HEK293 (cell line): ENCODE measurements at regions not wholly inside any gene's neighbourhood (a gene's known extent, or its start where the extent isn't known, plus 50 kb on each side); places are given as distances from the start of the nearest gene placed in this dataset.
A peak's percentile ranks its signal among the peaks of the same experiment; 100 is the strongest.

ENCODE experiments used
- CTCF ChIA-PET: fragments of 350-600 bp; formaldehyde crosslinking; extraction: SDS; loops from one replicate; lab custom pipeline; 2021; ENCODE audit warnings: antibody characterized with exemption; lab: Yijun Ruan, JAX
- POLR2A ChIA-PET: fragments of 300-600 bp; formaldehyde crosslinking; extraction: SDS; loops from one replicate; lab custom pipeline; 2020; ENCODE audit warnings: antibody characterized with exemption, inconsistent platforms; lab: Yijun Ruan, JAX
- H3K27ac ChIP-seq: fragments of 200-500 bp; sonication (Bioruptor generic); 2 replicates; pipeline ENCODE4 v1.5.1; 2014; ENCODE audit warnings: low read depth, low read length, control low read depth, inconsistent platforms; ENCODE audit errors: extremely low read depth
- H3K36me3 ChIP-seq, 2 experiments: fragments of 200-500 bp in 1 of 2; sonication (Bioruptor generic) in 1 of 2; 1 replicate in 1 of 2; 2 replicates in 1 of 2; pipeline ENCODE4 v1.5.1; 2014 to 2017; ENCODE audit warnings: inconsistent platforms in 2 of 2, low read length in 2 of 2; ENCODE audit not compliant: control insufficient read depth in 2 of 2, insufficient read depth in 1 of 2
- H3K4me1 ChIP-seq: fragments of 200-500 bp; sonication (Bioruptor generic); 2 replicates; pipeline ENCODE4 v1.5.1; 2014; ENCODE audit warnings: mild to moderate bottlenecking, low read length, inconsistent platforms; ENCODE audit not compliant: control insufficient read depth, insufficient read depth
- H3K4me3 ChIP-seq: 2 replicates; pipeline ENCODE4 v1.5.1; 2011; ENCODE audit warnings: low read depth, mild to moderate bottlenecking, control low read depth, low read length, moderate library complexity
- H3K9me3 ChIP-seq: fragments of 200-500 bp; sonication (Bioruptor generic); 2 replicates; pipeline ENCODE4 v1.5.1; 2014; ENCODE audit warnings: low read depth, low read length, inconsistent platforms; ENCODE audit not compliant: control insufficient read depth, insufficient read depth
- RBAK ChIP-seq: fragments of 450-650 bp; formaldehyde crosslinking; IDR thresholded peaks from 2 replicates; pipeline ENCODE4 v1.5.1; 2016; ENCODE audit warnings: missing biosample characterization, missing genetic modification characterization
- ZNF121 ChIP-seq: fragments of 450-650 bp; formaldehyde crosslinking; IDR thresholded peaks from 2 replicates; pipeline ENCODE4 v1.5.1; 2016; ENCODE audit warnings: missing biosample characterization, missing genetic modification characterization
- ZNF146 ChIP-seq: fragments of 450-650 bp; formaldehyde crosslinking; IDR thresholded peaks from 2 replicates; pipeline ENCODE4 v1.5.1; 2016; ENCODE audit warnings: missing biosample characterization, missing genetic modification characterization
- ZNF211 ChIP-seq: fragments of 450-650 bp; formaldehyde crosslinking; IDR thresholded peaks from 2 replicates; pipeline ENCODE4 v1.5.1; 2016; ENCODE audit warnings: low read depth, missing biosample characterization, missing genetic modification characterization
- ZNF433 ChIP-seq: fragments of 450-650 bp; formaldehyde crosslinking; IDR thresholded peaks from 2 replicates; pipeline ENCODE4 v1.5.1; 2016; ENCODE audit warnings: missing biosample characterization, missing genetic modification characterization, low read depth
- ZNF670 ChIP-seq: fragments of 450-650 bp; formaldehyde crosslinking; IDR thresholded peaks from 2 replicates; pipeline ENCODE4 v1.5.1; 2016; ENCODE audit warnings: missing biosample characterization, missing genetic modification characterization, low read depth
- ZNF747 ChIP-seq: fragments of 450-650 bp; formaldehyde crosslinking; IDR thresholded peaks from 2 replicates; pipeline ENCODE4 v1.5.1; 2016; ENCODE audit warnings: missing biosample characterization, missing genetic modification characterization
- ZNF792 ChIP-seq: fragments of 450-650 bp; formaldehyde crosslinking; IDR thresholded peaks from 2 replicates; pipeline ENCODE4 v1.5.1; 2016; ENCODE audit warnings: missing biosample characterization, missing genetic modification characterization
- ZNF837 ChIP-seq: fragments of 450-650 bp; formaldehyde crosslinking; IDR thresholded peaks from 2 replicates; pipeline ENCODE4 v1.5.1; 2016; ENCODE audit warnings: missing biosample characterization, missing genetic modification characterization
- TF ChIP-seq, protein P1 (sequence below): fragments of 450-650 bp; formaldehyde crosslinking; IDR thresholded peaks from 2 replicates; pipeline ENCODE4 v1.5.1; 2016; ENCODE audit warnings: missing biosample characterization, missing genetic modification characterization, borderline replicate concordance
- TF ChIP-seq, protein P2 (sequence below): fragments of 450-650 bp; formaldehyde crosslinking; IDR thresholded peaks from 2 replicates; pipeline ENCODE4 v1.5.1; 2016; ENCODE audit warnings: missing biosample characterization, missing genetic modification characterization
- TF ChIP-seq, protein P3 (sequence below): fragments of 450-650 bp; formaldehyde crosslinking; IDR thresholded peaks from 2 replicates; pipeline ENCODE4 v1.5.1; 2016; ENCODE audit warnings: missing biosample characterization, missing genetic modification characterization, low read depth
- TF ChIP-seq, protein P4 (sequence below): fragments of 450-650 bp; formaldehyde crosslinking; optimal IDR thresholded peaks from 2 replicates; pipeline ENCODE3; 2016; ENCODE audit warnings: missing biosample characterization, mild to moderate bottlenecking, missing genetic modification characterization

DNA sequence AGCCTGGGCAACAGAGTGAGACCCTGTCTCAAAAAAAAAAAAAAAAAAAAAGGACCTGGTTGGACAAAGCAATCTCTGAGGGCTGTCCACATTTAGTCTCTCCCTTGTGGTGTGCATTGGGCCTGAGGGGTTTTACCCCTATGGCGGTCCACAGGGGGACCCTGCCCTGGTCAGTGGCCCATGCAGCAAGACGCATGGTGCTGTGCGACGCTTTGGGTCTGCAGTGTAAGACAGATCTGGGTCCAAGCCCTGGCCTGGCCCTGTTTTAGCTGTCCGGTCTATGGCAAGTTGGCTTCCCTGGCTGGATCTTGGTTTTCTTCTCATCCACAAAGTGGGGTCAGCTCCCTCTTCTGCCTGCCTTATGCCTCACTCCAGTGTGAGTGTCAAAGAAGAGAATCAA, 123.2 kb upstream of the NLRP1 start (continued):
- TF ChIP-seq ZNF433 (tag by site-specific recombination): no peak
- TF ChIP-seq ZNF837: no peak

GRCh38 chr17:5708344-5708743, 124.0 kb upstream of the NLRP1 start:
- H3K4me3 ChIP-seq: no peak overlapping the region
- no peaks in the 10 kb centered on the region for H3K9me3 ChIP-seq
- ChIA-PET POLR2A (no interaction called here), CTCF (interaction anchor here (0.6 to 6.0 kb wide), 5 partner anchors 9 to 1296 kb away, joined by 3 to 51 read pairs (median 3); no protein-coding TSS in a partner anchor)
- TF ChIP-seq ZNF211 (tag by site-specific recombination) (no peak), RBAK (peak; percentile 60; the same call in 1 of the 2 replicates), ZNF146 (tag by site-specific recombination) (peak; percentile 55; the same call in 1 of the 2 replicates), ZNF747 (tag by site-specific recombination) (no peak), ZNF792 (tag by site-specific recombination) (no peak), ZNF670 (tag by site-specific recombination) (no peak), ZNF121 (tag by site-specific recombination) (no peak)
- TF ChIP-seq, protein P1, sequence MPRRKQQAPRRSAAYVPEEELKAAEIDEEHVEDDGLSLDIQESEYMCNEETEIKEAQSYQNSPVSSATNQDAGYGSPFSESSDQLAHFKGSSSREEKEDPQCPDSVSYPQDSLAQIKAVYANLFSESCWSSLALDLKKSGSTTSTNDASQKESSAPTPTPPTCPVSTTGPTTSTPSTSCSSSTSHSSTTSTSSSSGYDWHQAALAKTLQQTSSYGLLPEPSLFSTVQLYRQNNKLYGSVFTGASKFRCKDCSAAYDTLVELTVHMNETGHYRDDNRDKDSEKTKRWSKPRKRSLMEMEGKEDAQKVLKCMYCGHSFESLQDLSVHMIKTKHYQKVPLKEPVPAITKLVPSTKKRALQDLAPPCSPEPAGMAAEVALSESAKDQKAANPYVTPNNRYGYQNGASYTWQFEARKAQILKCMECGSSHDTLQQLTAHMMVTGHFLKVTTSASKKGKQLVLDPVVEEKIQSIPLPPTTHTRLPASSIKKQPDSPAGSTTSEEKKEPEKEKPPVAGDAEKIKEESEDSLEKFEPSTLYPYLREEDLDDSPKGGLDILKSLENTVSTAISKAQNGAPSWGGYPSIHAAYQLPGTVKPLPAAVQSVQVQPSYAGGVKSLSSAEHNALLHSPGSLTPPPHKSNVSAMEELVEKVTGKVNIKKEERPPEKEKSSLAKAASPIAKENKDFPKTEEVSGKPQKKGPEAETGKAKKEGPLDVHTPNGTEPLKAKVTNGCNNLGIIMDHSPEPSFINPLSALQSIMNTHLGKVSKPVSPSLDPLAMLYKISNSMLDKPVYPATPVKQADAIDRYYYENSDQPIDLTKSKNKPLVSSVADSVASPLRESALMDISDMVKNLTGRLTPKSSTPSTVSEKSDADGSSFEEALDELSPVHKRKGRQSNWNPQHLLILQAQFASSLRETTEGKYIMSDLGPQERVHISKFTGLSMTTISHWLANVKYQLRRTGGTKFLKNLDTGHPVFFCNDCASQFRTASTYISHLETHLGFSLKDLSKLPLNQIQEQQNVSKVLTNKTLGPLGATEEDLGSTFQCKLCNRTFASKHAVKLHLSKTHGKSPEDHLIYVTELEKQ (tag by site-specific recombination): no peak
- TF ChIP-seq, protein P2, sequence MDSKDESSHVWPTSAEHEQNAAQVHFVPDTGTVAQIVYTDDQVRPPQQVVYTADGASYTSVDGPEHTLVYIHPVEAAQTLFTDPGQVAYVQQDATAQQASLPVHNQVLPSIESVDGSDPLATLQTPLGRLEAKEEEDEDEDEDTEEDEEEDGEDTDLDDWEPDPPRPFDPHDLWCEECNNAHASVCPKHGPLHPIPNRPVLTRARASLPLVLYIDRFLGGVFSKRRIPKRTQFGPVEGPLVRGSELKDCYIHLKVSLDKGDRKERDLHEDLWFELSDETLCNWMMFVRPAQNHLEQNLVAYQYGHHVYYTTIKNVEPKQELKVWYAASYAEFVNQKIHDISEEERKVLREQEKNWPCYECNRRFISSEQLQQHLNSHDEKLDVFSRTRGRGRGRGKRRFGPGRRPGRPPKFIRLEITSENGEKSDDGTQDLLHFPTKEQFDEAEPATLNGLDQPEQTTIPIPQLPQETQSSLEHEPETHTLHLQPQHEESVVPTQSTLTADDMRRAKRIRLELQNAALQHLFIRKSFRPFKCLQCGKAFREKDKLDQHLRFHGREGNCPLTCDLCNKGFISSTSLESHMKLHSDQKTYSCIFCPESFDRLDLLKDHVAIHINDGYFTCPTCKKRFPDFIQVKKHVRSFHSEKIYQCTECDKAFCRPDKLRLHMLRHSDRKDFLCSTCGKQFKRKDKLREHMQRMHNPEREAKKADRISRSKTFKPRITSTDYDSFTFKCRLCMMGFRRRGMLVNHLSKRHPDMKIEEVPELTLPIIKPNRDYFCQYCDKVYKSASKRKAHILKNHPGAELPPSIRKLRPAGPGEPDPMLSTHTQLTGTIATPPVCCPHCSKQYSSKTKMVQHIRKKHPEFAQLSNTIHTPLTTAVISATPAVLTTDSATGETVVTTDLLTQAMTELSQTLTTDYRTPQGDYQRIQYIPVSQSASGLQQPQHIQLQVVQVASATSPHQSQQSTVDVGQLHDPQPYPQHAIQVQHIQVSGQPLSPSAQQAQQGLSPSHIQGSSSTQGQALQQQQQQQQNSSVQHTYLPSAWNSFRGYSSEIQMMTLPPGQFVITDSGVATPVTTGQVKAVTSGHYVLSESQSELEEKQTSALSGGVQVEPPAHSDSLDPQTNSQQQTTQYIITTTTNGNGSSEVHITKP (tag by site-specific recombination): no peak
- TF ChIP-seq, protein P3, sequence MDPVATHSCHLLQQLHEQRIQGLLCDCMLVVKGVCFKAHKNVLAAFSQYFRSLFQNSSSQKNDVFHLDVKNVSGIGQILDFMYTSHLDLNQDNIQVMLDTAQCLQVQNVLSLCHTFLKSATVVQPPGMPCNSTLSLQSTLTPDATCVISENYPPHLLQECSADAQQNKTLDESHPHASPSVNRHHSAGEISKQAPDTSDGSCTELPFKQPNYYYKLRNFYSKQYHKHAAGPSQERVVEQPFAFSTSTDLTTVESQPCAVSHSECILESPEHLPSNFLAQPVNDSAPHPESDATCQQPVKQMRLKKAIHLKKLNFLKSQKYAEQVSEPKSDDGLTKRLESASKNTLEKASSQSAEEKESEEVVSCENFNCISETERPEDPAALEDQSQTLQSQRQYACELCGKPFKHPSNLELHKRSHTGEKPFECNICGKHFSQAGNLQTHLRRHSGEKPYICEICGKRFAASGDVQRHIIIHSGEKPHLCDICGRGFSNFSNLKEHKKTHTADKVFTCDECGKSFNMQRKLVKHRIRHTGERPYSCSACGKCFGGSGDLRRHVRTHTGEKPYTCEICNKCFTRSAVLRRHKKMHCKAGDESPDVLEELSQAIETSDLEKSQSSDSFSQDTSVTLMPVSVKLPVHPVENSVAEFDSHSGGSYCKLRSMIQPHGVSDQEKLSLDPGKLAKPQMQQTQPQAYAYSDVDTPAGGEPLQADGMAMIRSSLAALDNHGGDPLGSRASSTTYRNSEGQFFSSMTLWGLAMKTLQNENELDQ (tag by site-specific recombination): no peak
- TF ChIP-seq, protein P4, sequence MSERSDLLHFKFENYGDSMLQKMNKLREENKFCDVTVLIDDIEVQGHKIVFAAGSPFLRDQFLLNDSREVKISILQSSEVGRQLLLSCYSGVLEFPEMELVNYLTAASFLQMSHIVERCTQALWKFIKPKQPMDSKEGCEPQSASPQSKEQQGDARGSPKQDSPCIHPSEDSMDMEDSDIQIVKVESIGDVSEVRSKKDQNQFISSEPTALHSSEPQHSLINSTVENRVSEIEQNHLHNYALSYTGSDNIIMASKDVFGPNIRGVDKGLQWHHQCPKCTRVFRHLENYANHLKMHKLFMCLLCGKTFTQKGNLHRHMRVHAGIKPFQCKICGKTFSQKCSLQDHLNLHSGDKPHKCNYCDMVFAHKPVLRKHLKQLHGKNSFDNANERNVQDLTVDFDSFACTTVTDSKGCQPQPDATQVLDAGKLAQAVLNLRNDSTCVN (tag by site-specific recombination): no peak
- H3K36me3 ChIP-seq: no peaks in the 10 kb centered on the region
- H3K27ac ChIP-seq: no peak overlapping the region
- H3K4me1 ChIP-seq: no peaks in the 10 kb centered on the region
